ENCODE measurements at regions not wholly inside any gene's neighbourhood (a gene's known extent, or its start where the extent isn't known, plus 50 kb on each side); places are given as distances from the start of the nearest gene placed in this dataset.

DNA sequence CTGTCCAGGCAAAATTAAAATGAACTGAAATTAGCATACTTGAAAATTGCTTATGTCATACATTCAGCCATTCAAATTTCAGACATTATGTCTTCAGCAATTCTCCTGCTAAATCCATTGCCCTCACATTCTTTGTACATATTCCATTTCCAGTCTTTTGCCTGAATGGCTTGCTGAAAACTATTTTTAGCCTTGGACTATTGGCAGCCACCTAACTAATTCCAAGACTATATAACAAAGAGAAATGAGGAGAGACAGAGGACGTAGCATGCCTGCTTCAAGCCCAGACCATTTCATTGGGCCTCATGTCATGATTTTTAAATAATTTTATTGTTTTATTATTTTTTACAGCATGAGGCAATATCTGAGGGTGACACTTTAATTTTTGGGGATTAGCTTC lies 100.3 kb downstream of the MRPS30 start:
- TF ChIP-seq EZH2phosphoT487 (IDR thresholded peaks at IDR 0.05; ENCODE audit: low read depth, severe bottlenecking, unreplicated experiment) (no peak), EZH2 (IDR thresholded peaks at IDR 0.05; ENCODE audit: borderline replicate concordance) (no peak)
- TF ChIP-seq, protein P1, sequence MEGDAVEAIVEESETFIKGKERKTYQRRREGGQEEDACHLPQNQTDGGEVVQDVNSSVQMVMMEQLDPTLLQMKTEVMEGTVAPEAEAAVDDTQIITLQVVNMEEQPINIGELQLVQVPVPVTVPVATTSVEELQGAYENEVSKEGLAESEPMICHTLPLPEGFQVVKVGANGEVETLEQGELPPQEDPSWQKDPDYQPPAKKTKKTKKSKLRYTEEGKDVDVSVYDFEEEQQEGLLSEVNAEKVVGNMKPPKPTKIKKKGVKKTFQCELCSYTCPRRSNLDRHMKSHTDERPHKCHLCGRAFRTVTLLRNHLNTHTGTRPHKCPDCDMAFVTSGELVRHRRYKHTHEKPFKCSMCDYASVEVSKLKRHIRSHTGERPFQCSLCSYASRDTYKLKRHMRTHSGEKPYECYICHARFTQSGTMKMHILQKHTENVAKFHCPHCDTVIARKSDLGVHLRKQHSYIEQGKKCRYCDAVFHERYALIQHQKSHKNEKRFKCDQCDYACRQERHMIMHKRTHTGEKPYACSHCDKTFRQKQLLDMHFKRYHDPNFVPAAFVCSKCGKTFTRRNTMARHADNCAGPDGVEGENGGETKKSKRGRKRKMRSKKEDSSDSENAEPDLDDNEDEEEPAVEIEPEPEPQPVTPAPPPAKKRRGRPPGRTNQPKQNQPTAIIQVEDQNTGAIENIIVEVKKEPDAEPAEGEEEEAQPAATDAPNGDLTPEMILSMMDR (IDR thresholded peaks at IDR 0.05; ENCODE audit: poor library complexity), result no peak
